ENCODE measurements at regions not wholly inside any gene's neighbourhood (a gene's known extent, or its start where the extent isn't known, plus 50 kb on each side); places are given as distances from the start of the nearest gene placed in this dataset.

- TF ChIP-seq EP300 (IDR thresholded peaks at IDR 0.05) (no peak), POLR2A (IDR thresholded peaks at IDR 0.05) (no peak)
These were observed 203.8 kb downstream of the TUBA3C start for GRCh38 chr13:18977857-18978256.

All from tibial nerve (tissue), 3 donors.